BE2C (cell line): ENCODE measurements at regions not wholly inside any gene's neighbourhood (a gene's known extent, or its start where the extent isn't known, plus 50 kb on each side); places are given as distances from the start of the nearest gene placed in this dataset.

Experiments
- DNase-seq: peaks from one replicate; pipeline ENCODE4 v3.0.0-alpha.2; 2020
- H3K27me3 ChIP-seq: fragments of 250-450 bp; sonication (Bioruptor Pico); 2 replicates; pipeline ENCODE4 v1.5.1; 2020; ENCODE audit warnings: mild to moderate bottlenecking
- H3K36me3 ChIP-seq: fragments of 250-450 bp; sonication (Bioruptor Pico); 2 replicates; pipeline ENCODE4 v1.5.1; 2020; ENCODE audit warnings: mild to moderate bottlenecking
- H3K4me1 ChIP-seq: fragments of 250-450 bp; sonication (Bioruptor Pico); 2 replicates; pipeline ENCODE4 v1.5.1; 2020
- H3K4me3 ChIP-seq: 2 replicates; pipeline ENCODE4 v1.5.1; 2011; ENCODE audit warnings: low read depth, low read length
- H3K9me3 ChIP-seq: fragments of 250-450 bp; sonication (Bioruptor Pico); 2 replicates; pipeline ENCODE4 v1.5.1; 2020
- TF ChIP-seq, protein P1 (sequence below): IDR thresholded peaks from 2 replicates; pipeline ENCODE4 v1.5.1; 2012; ENCODE audit warnings: mild to moderate bottlenecking, low read depth, low read length

DNA sequence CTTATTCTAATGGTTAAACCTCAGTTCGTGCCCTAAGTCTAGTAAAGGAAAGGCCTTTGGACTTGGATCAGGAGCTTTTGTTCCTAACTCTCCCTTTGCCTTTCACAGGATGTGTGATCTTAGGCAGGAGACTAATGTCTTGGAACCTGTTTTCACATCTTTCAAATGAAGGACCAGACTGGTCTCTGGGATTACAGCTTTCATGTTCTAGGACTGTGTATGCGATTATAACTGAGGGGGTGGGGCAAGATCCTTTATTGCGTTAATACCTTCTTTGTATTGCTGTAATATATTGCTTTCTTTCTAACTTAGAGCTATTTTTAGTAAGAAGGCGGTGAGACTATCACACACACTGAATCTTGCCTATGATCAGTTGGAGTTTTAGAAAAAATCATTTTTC lies 368.1 kb downstream of the RPRM start:
- Histone ChIP-seq H3K27me3 (no peaks in the 10 kb centered on the region), H3K4me1 (no peaks in the 10 kb centered on the region), H3K4me3 (no peak overlapping the region), H3K9me3 (no peaks in the 10 kb centered on the region), H3K36me3 (no peaks in the 10 kb centered on the region)
- TF ChIP-seq, protein P1, sequence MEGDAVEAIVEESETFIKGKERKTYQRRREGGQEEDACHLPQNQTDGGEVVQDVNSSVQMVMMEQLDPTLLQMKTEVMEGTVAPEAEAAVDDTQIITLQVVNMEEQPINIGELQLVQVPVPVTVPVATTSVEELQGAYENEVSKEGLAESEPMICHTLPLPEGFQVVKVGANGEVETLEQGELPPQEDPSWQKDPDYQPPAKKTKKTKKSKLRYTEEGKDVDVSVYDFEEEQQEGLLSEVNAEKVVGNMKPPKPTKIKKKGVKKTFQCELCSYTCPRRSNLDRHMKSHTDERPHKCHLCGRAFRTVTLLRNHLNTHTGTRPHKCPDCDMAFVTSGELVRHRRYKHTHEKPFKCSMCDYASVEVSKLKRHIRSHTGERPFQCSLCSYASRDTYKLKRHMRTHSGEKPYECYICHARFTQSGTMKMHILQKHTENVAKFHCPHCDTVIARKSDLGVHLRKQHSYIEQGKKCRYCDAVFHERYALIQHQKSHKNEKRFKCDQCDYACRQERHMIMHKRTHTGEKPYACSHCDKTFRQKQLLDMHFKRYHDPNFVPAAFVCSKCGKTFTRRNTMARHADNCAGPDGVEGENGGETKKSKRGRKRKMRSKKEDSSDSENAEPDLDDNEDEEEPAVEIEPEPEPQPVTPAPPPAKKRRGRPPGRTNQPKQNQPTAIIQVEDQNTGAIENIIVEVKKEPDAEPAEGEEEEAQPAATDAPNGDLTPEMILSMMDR: no peak
- DNase-seq: no peak

GRCh38 chr2:153109793-153110192 lies 368.8 kb downstream of the RPRM start:
- Histone ChIP-seq H3K27me3 (no peaks in the 10 kb centered on the region), H3K4me3 (no peak overlapping the region), H3K9me3 (no peaks in the 10 kb centered on the region), H3K36me3 (no peaks in the 10 kb centered on the region), H3K4me1 (no peaks in the 10 kb centered on the region)
- TF ChIP-seq, protein P1: no peak
- DNase-seq: no peak

DNA sequence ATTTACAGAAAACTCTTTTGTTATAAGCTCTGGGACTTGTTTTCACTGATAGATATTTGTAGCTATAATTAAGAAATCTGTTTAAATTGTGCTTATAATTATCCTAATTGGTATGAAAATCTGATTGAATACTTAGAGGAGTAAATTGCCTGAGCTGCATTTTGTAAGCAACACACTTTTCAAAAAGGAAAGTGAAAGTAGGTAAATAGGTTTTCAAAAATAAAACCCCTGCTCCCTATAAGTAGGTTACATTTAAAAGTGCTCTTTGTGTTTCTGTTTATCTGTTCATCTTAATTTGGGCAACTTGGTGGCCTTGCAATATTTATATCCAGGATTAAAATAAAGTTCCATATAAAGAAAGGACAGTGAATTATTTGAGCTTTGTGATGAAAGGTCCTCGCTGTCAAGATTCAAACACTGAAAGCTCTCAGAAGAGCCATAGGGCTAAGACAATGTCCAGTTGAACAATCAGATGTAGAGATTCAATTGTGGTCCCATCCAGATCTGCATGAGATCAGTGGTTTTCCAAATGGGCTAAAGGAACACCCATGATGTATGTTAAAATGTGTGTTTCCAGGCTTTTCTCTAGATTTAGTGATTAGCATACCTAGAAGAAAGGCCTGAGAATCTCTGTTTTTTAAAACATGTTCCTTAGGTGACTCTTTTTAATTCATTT lies 371.6 kb downstream of the RPRM start:
- no peak for DNase-seq
- H3K4me3 ChIP-seq: no peak overlapping the region
- no peaks in the 10 kb centered on the region for H3K4me1 ChIP-seq
- H3K27me3 ChIP-seq: no peaks in the 10 kb centered on the region
- H3K36me3 ChIP-seq: no peaks in the 10 kb centered on the region
- TF ChIP-seq, protein P1: no peak
- no peaks in the 10 kb centered on the region for H3K9me3 ChIP-seq

DNA sequence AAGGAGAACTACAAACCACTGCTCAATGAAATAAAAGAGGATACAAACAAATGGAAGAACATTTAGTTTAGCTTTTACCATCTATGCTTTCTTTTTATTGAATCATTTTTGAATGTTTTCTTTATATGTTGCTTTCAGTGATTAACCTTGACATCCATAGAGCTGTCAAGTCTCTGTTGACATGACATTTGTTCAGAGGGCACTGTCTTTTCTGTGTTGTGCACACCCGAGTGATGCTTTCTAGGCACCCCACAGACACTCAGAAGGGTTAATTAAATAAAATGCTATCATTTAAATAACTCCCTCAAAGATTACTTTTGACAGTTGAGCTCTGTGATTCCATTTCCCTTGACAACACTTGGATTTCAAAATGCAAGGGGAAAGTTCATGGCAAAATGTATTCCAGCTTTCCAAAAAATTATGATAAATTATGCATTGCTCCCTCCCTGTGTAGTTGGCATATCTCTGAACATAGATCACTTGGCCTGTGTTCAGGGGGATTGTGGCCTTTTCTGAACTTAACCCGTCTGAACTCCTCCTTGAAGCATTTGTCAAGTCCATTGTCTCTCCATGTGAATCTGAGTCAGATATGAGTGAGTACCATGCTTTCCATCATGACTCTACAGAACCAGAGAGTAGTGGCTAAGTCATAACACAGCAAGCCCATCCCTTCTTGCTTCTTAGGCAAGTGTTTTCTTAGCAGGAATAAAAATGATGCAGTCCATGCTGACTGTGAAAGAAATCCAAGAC lies 372.6 kb downstream of the RPRM start:
- H3K27me3 ChIP-seq: no peaks in the 10 kb centered on the region
- no peaks in the 10 kb centered on the region for H3K36me3 ChIP-seq
- no peak for DNase-seq
- no peak overlapping the region for H3K4me3 ChIP-seq
- TF ChIP-seq, protein P1: no peak
- H3K4me1 ChIP-seq: no peaks in the 10 kb centered on the region
- no peaks in the 10 kb centered on the region for H3K9me3 ChIP-seq

- Histone ChIP-seq H3K27me3 (no peaks in the 10 kb centered on the region), H3K9me3 (no peaks in the 10 kb centered on the region), H3K4me1 (no peaks in the 10 kb centered on the region), H3K4me3 (no peak overlapping the region), H3K36me3 (no peaks in the 10 kb centered on the region)
- DNase-seq: no peak
- TF ChIP-seq, protein P1: no peak
These were observed 377.4 kb downstream of the RPRM start for GRCh38 chr2:153101187-153101586.

DNA sequence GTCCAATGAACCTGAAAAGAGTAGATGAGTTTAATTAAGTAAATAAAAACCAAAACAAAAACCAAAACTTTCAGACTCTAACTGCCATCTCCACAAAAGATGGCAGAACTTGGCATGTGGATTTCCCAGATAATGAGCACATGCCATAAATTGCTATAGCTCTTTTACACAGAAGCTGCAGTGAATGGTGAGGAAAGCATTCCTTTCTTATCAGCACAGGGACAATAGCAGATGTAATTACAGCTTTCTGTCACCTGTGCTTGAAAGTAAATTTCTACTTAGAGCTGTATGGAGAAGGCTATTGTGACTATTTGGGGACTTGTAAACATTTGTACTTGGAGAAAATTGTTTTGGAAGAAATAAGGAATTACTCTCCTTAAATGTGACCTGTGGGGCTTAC lies 378.4 kb downstream of the RPRM start:
- TF ChIP-seq, protein P1: no peak
- Histone ChIP-seq H3K9me3 (no peaks in the 10 kb centered on the region), H3K4me1 (no peaks in the 10 kb centered on the region), H3K4me3 (no peak overlapping the region), H3K36me3 (no peaks in the 10 kb centered on the region), H3K27me3 (no peaks in the 10 kb centered on the region)
- no peak for DNase-seq
